Renal cortex interstitium (tissue), 11 donors: ENCODE measurements at regions not wholly inside any gene's neighbourhood (a gene's known extent, or its start where the extent isn't known, plus 50 kb on each side); places are given as distances from the start of the nearest gene placed in this dataset.

Experiments used
- DNase-seq, 11 donors: peaks; one replicate each; pipeline ENCODE4 v3.0.0-alpha.2; 2013; ENCODE audit warnings: low read depth in 9 of 11, low spot score in 4 of 11; ENCODE audit errors: extremely low read depth in 1 of 11

- DNase-seq = no peak
These were observed 112.1 kb upstream of the AGBL1 start for GRCh38 chr15:85967553-85967952.

GRCh38 chr15:85972805-85973540, 106.7 kb upstream of the AGBL1 start:
- no peak for DNase-seq

- peak in 10 of 11 donors; percentile 13 to 55 (median 35) for DNase-seq
These were observed 105.9 kb upstream of the AGBL1 start for GRCh38 chr15:85973584-85974347.

- no peak for DNase-seq
These were observed 105.3 kb upstream of the AGBL1 start for GRCh38 chr15:85974348-85974705.

GRCh38 chr15:85974742-85975141, 104.9 kb upstream of the AGBL1 start:
- DNase-seq = no peak

- no peak for DNase-seq
These were observed 103.6 kb upstream of the AGBL1 start for GRCh38 chr15:85976102-85976501.

GRCh38 chr15:85976986-85977385, 102.7 kb upstream of the AGBL1 start:
- no peak for DNase-seq

GRCh38 chr15:85977586-85977985, 102.1 kb upstream of the AGBL1 start:
- no peak for DNase-seq

GRCh38 chr15:85979929-85980328, 99.7 kb upstream of the AGBL1 start:
- no peak for DNase-seq

- DNase-seq = no peak
These were observed 98.7 kb upstream of the AGBL1 start for GRCh38 chr15:85980946-85981345.

GRCh38 chr15:85984241-85984640, 95.4 kb upstream of the AGBL1 start:
- no peak for DNase-seq

- no peak for DNase-seq
These were observed 93.6 kb upstream of the AGBL1 start for GRCh38 chr15:85986116-85986515.

- no peak for DNase-seq
These were observed 92.9 kb upstream of the AGBL1 start for GRCh38 chr15:85986741-85987140.

- no peak for DNase-seq
These were observed 90.9 kb upstream of the AGBL1 start for GRCh38 chr15:85988741-85989140.

GRCh38 chr15:85992224-85992623, 87.4 kb upstream of the AGBL1 start:
- DNase-seq = no peak

GRCh38 chr15:85993116-85993515, 86.6 kb upstream of the AGBL1 start:
- DNase-seq = no peak

- DNase-seq = no peak
These were observed 82.1 kb upstream of the AGBL1 start for GRCh38 chr15:85997618-85998017.

- DNase-seq = no peak
These were observed 80.0 kb upstream of the AGBL1 start for GRCh38 chr15:85999658-86000057.

- no peak for DNase-seq
These were observed 78.5 kb upstream of the AGBL1 start for GRCh38 chr15:86001200-86001599.

- DNase-seq = no peak
These were observed 77.2 kb upstream of the AGBL1 start for GRCh38 chr15:86002444-86002843.

GRCh38 chr15:86004061-86004460, 75.6 kb upstream of the AGBL1 start:
- no peak for DNase-seq
